Colon (tissue), 2 donors: ENCODE measurements at regions not wholly inside any gene's neighbourhood (a gene's known extent, or its start where the extent isn't known, plus 50 kb on each side); places are given as distances from the start of the nearest gene placed in this dataset.

Experiments used
- FAIRE-seq: peaks from 2 replicates; lab custom pipeline; 2012; peaks lifted over from hg19 to GRCh38; lab: Jason Lieb, UNC
- donor health status: control.
- donor health status: control.

DNA sequence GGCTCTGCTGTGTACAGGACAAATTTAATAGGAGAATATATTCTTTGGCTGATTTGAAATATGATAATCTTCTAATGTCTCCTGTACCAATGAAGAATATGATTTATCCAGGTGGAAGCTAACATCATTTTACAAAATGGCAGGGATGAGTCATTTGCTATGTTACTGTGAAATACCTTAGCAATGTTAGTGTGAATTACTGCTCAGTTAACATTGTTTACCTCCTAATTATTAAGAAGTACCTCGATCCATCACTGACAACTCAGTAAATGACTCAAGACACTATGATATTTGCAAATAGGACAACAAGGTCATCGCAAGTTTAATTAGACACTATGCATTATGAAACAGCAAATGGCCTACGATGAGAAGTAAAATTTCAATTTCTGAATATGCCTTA is 309.1 kb upstream of the EDNRB start:
- no peak for FAIRE-seq

GRCh38 chr13:78215458-78216108 is 297.0 kb upstream of the EDNRB start:
- no peak for FAIRE-seq

DNA sequence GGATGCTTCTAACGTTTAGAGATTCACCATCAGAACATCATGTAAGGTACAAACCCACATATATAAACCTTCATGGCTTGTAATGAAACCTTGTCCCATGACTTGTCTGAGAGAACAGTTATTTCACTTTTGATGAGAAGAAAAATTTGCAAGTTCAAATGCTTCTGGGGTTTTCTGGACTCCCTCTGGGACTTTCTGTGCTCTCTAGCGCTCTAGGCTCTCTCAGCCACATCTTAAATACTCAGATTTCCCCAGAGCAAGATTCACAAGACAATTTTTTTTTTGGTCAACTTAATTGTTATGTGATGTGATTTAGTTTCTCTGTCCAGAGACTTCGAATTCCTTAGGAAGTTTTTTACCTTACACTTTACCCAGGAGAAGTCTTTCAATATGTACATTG is 282.8 kb upstream of the EDNRB start:
- FAIRE-seq, result no peak

- no peak for FAIRE-seq
Observed at GRCh38 chr13:78198821-78199220, 280.2 kb upstream of the EDNRB start.

DNA sequence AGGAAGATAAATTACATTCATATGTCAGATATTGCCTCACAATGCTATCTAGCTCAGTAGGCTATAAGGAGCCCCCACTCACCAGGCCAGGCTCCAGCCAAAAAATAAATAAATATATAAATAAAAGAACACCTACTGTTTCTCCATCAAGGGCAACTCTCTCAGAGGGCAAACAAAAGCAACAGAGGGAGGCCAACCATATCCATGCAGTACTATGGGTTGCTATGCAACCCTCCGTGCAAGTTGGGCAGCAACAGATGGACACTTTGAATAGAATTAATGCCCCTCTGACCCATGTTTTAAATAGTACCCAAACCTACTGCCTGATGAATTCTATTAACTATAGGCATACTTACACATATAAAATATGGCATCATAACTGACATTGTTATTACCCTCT is 279.8 kb upstream of the EDNRB start:
- no peak for FAIRE-seq

GRCh38 chr13:78197231-78197630 is 278.6 kb upstream of the EDNRB start:
- no peak for FAIRE-seq

DNA sequence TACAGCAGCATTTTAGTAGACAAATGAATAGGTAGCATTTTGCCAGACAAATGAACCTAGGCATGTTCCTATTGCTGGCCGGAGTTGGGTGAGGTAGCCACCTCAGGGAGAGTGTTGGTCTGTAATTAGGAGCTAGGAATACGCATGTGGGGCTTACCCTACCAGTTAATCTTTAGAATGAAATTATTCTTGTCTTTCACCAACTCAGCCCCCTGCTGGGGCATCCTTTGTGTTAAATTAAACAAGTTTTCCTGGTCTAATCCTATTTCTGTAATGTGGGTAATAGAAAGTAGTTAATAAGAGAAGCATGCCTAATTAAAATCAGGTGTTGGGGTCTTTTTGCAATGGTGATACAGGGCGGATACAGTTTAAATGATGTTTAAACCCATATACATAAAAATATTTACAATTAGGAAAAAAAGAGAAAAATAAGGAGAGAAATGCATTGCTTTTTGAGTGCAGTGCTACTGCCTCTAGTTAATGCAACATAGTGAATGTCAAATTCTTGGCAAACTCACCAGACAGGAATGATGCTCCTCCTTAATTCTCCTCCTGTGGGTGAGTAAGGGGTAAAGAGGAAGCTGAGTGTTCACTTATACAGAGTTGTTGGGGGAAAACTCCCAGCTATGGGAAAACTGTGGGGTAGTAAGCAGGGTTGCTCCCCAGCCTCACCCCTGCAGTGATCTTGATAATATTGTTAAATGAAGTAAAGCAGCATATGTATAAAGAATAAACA is 276.4 kb upstream of the EDNRB start:
- FAIRE-seq, result no peak

GRCh38 chr13:78193846-78194245 is 275.2 kb upstream of the EDNRB start:
- no peak for FAIRE-seq

DNA sequence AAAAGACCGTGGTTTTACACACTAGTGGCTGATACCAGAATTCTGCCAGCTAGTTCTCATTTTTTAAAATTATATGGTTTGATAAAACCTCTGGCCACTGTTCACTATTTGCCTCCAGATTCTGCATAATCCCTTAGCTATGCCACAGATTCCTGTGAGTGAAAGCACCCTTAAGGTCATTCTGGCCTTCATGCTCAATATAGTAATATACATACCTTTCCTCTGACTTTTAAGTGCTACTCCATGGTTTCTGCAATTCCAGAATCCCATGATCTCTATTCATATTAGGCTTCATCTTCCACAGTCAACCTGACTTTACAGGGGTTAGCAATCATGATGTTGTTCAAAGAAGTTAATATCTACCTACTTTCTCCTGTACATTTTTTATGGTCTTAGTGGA is 274.1 kb upstream of the EDNRB start:
- FAIRE-seq, result no peak

DNA sequence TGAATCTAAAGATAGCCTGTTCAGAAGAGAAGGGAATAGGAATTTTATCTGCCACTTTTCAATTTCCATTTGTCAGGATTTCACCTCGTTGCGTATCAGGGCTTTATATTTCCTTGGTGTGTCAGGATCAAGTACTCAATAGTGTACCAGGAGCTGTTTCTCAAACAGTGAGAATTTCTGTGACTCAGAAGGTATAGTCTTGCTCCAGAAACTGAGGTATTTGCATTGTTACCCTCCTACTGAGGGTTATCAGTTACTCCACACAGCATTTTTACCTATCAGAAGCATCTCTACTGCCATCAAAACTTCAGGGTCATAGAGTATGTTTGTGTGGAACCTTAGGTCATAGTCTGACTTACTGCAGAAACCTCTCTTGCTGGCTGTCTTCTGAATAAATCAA is 271.7 kb upstream of the EDNRB start:
- no peak for FAIRE-seq

DNA sequence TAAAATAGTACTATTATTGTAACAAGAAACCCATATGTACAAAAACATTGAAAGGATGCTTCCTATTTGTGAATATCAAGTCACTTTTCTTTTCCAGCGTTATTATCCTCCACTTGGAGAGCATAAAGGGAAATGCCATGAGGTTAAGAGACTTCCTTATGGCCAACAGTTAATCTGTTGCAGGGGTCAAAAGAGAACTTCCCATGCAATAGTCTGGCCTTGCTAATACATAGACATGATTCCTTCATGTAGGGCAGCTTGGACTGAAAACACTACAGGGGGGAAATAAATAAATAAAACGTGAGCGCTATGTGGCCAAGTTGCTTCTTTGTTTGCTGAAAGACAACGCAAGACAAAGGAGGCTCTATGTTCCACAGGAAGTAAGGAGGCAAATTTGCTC is 269.1 kb upstream of the EDNRB start:
- no peak for FAIRE-seq

DNA sequence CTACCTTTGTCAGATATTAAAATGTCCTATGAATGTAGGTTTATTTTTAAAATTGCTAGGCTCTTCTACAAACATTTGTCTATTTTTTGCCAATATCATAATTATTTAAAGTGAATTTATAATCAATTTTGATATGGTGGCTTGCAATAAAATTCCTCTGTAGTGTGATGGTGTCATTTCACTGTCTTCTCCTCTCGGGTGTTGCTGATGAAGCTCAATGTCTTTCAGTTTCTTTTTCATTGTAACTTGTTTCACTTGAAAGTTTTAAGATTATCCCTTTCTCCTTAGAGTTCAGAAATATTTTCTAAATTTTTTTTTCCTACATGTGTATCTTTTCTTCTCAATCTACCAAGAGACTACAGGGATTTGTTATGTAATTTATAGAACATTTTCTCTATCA is 267.1 kb upstream of the EDNRB start:
- no peak for FAIRE-seq

GRCh38 chr13:78183732-78184131 is 265.1 kb upstream of the EDNRB start:
- FAIRE-seq, result no peak

GRCh38 chr13:78182813-78183212 is 264.2 kb upstream of the EDNRB start:
- no peak for FAIRE-seq

- no peak for FAIRE-seq
Observed at GRCh38 chr13:78177306-78177705, 258.7 kb upstream of the EDNRB start.

DNA sequence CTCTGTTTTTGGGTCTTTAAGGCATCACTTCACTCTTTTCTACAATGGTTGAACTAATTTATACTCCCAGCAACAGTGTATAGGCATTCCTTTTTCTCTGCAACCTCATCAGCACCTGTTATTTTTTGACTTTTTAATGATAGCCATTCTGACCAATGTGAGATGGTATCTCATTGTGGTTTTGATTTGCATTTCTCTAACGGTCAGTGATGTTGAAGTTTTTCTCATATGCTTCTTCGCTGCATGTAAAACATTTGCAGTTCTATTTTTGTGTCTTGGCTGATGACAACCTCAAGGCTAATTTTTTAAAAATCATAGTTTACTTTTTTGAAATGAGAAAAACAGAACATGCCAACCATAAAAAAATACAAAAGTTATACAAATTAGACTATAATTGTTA is 258.2 kb upstream of the EDNRB start:
- FAIRE-seq, result no peak

- FAIRE-seq, result no peak
Observed at GRCh38 chr13:78169386-78169785, 250.8 kb upstream of the EDNRB start.

- no peak for FAIRE-seq
Observed at GRCh38 chr13:78168981-78169380, 250.3 kb upstream of the EDNRB start.

DNA sequence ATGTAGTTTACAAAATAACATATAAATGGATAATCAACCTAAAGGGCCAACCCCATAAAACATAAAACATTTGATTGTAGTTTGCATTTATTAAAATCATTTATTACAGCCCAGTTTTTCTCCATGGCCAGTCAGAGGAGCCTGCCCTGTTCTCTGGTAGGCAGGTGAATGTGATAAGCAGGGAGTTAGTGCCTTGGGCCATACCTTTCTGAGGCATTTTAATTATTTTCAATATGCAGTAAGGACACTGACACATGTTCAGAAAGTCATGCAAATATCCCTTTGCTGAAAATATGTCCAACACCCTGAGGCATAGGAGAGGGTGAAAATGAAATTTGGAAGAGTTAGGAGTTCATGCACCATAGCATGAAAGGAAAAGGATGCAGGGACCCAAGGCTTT is 242.6 kb upstream of the EDNRB start:
- FAIRE-seq, result no peak

DNA sequence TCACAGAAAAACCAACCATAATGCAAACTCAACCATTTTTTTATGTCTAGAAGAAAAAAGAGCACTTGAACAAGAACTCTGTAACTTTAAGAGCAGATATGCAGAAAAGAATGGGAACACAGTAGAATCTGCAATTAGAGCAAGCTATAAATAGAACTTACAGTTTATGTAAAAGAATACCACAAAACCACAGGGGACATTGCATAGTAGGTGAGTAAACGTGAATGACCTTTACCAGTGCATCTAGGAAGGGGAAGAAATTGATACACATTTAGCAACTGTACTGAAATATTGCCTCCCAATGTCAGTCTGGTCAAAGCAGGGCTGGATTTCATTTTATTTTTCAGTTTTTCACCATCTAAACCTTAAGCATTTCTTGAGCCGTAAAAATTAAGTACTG is 242.2 kb upstream of the EDNRB start:
- no peak for FAIRE-seq

GRCh38 chr13:78152415-78152814 is 233.8 kb upstream of the EDNRB start:
- no peak for FAIRE-seq

- no peak for FAIRE-seq
Observed at GRCh38 chr13:78147905-78148304, 229.3 kb upstream of the EDNRB start.

GRCh38 chr13:78145276-78145675 is 226.6 kb upstream of the EDNRB start:
- no peak for FAIRE-seq

DNA sequence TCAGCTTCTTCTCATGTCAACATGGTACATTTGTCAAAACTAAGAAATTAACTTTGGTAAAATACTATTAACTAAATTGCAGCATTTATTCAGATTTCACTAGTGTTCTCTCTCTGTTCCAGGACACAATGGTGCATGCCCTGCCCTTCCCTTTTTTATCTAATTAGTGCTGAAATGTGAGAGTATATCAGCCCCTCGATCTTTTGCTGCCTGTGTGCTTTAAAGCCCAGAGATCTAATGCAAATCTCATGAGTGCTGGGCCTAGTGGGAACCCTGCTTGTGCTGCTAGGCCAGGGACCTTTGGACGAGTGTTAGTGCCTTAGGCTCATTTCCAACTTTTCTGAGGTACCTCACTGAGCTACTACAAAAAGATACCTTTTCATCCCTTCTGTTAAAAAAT is 221.1 kb upstream of the EDNRB start:
- no peak for FAIRE-seq
